Testis (tissue), 2 donors: ENCODE measurements at regions not wholly inside any gene's neighbourhood (a gene's known extent, or its start where the extent isn't known, plus 50 kb on each side); places are given as distances from the start of the nearest gene placed in this dataset.

Source experiments
- CTCF ChIP-seq, 3 experiments: fragments of 450-650 bp in 2 of 3; fragments of 200-600 bp in 1 of 3; sonication (generic) in 1 of 3; IDR thresholded peaks; one replicate each; pipeline ENCODE4 v1.5.1; 2016 to 2019; ENCODE audit warnings: antibody characterized with exemption in 3 of 3, mild to moderate bottlenecking in 2 of 3, moderate library complexity in 1 of 3
- POLR2A ChIP-seq: fragments of 450-650 bp; IDR thresholded peaks from one replicate; pipeline ENCODE4 v1.6.1; 2017; ENCODE audit warnings: antibody characterized with exemption, mild to moderate bottlenecking, moderate library complexity

GRCh38 chr17:52271781-52272180 is 113.3 kb upstream of the CA10 start:
- TF ChIP-seq CTCF (IDR thresholded peaks at IDR 0.05) (no peak), POLR2A (no peak)
